ENCODE measurements at regions not wholly inside any gene's neighbourhood (a gene's known extent, or its start where the extent isn't known, plus 50 kb on each side); places are given as distances from the start of the nearest gene placed in this dataset.

DNA sequence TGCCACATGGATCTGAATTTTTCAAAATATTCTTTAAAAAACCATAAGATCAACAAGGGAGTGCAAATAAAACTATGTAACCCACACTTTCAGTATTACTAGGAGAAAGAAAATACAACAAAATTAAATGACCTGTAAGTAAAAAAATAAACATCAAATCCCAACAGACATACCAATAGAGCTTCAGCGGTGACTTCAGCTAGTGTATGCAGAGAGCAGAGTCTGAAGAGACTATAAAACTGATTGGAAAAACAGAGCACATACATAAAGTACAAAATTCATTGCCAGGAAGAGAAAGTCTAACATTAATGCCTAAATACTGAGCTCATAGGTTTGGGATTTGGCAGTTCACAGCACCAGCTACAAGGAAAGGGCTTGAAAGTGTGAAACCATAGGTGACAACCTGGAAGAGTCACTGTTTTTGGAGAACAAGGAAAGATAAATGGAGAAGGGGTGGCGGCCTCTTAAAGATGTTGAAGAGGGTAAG, 291.1 kb downstream of the LMO7 start:
- no peaks in the 10 kb centered on the region for H3K36me3 ChIP-seq (ENCODE audit: control insufficient read depth in 1 of 2, insufficient read depth in 2 of 2, low read length in 2 of 2)
- no peak overlapping the region for H3K27ac ChIP-seq (ENCODE audit: low read length)
- H3K9me3 ChIP-seq (ENCODE audit: control insufficient read depth in 1 of 2, low read length in 2 of 2), result no peaks in the 10 kb centered on the region

DNA sequence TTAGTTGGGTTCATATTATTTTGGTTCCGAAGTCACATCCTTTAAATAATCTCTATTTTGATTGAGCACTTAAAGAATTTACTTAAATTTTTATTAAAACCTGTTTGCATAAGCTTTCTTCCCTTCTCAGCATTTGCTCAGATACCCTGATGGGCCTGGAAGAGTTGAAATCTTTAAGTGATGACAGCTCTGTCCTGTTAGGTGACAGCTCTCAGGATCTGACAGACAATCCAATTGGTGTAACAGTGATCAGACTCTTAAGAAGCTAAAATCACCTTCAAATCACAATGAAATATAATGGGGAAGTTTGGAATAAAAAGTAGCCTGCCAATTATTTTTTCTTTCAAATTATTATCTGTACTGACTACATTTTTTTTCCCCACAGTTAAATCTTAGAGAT, 284.4 kb downstream of the LMO7 start:
- H3K4me3 ChIP-seq (ENCODE audit: low read depth in 1 of 2, low read length in 2 of 2), result no peak overlapping the region
- no peaks in the 10 kb centered on the region for H3K9me3 ChIP-seq (ENCODE audit: control insufficient read depth in 1 of 2, low read length in 2 of 2)
- H3K27ac ChIP-seq (ENCODE audit: low read length), result no peak overlapping the region
- H3K4me1 ChIP-seq (ENCODE audit: control insufficient read depth in 1 of 2, insufficient read depth in 2 of 2, low read length in 2 of 2), result no peaks in the 10 kb centered on the region
- no peaks in the 10 kb centered on the region for H3K27me3 ChIP-seq (ENCODE audit: low read depth, low read length)
- H3K36me3 ChIP-seq (ENCODE audit: control insufficient read depth in 1 of 2, insufficient read depth in 2 of 2, low read length in 2 of 2), result no peaks in the 10 kb centered on the region

More for the DNA sequence above, 291.1 kb downstream of the LMO7 start:
- no peaks in the 10 kb centered on the region for H3K4me1 ChIP-seq (ENCODE audit: control insufficient read depth in 1 of 2, insufficient read depth in 2 of 2, low read length in 2 of 2)
- H3K4me3 ChIP-seq (ENCODE audit: low read depth in 1 of 2, low read length in 2 of 2), result no peak overlapping the region
- H3K27me3 ChIP-seq (ENCODE audit: low read depth, low read length), result no peaks in the 10 kb centered on the region

DNA sequence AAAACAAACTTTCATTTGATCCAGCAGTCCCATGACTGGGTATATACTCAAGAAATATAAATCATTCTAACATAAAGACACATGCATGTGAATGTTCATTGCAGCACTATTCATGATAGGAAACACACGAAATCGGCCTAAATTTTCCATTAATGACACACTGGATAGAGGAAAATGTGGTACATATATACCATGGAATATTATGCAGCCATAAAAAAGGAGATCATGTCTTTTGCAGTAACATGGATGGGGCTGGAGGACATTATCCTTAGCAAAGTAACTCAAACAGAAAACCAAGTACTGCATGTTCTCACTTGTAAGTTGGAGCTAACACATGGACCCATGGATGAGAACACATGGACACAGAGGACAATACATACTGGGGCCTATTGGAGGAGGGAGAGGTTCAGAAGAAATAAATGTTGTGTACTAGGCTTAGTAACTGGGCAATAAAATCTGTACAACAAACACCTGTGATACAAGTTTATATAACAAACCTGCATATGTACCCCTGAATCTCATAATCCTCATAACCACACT, 283.6 kb downstream of the LMO7 start:
- no peaks in the 10 kb centered on the region for H3K4me1 ChIP-seq (ENCODE audit: control insufficient read depth in 1 of 2, insufficient read depth in 2 of 2, low read length in 2 of 2)
- H3K36me3 ChIP-seq (ENCODE audit: control insufficient read depth in 1 of 2, insufficient read depth in 2 of 2, low read length in 2 of 2), result no peaks in the 10 kb centered on the region
- no peaks in the 10 kb centered on the region for H3K27me3 ChIP-seq (ENCODE audit: low read depth, low read length)
- no peak overlapping the region for H3K4me3 ChIP-seq (ENCODE audit: low read depth in 1 of 2, low read length in 2 of 2)
- no peaks in the 10 kb centered on the region for H3K9me3 ChIP-seq (ENCODE audit: control insufficient read depth in 1 of 2, low read length in 2 of 2)
- no peak overlapping the region for H3K27ac ChIP-seq (ENCODE audit: low read length)

DNA sequence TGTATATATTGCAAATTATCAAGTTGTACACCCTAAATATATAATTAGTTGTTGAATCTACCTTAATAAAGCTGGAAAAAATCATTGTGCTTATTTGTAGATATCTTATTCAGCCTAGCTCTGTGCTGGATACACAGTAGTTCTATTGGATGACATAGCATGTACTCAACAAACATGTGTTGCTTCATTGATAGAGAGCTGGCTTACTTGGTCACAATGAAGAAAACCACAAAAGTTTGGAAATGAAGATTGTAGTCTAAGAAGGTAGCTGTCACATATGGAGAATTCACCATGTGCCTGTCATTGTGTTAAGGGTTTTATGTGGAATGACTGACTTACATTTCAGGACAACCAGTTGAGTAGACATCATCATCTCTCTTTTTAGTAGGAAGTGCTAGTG, 278.9 kb downstream of the LMO7 start:
- H3K9me3 ChIP-seq (ENCODE audit: control insufficient read depth in 1 of 2, low read length in 2 of 2), result no peaks in the 10 kb centered on the region
- no peaks in the 10 kb centered on the region for H3K4me1 ChIP-seq (ENCODE audit: control insufficient read depth in 1 of 2, insufficient read depth in 2 of 2, low read length in 2 of 2)
- no peak overlapping the region for H3K27ac ChIP-seq (ENCODE audit: low read length)

DNA sequence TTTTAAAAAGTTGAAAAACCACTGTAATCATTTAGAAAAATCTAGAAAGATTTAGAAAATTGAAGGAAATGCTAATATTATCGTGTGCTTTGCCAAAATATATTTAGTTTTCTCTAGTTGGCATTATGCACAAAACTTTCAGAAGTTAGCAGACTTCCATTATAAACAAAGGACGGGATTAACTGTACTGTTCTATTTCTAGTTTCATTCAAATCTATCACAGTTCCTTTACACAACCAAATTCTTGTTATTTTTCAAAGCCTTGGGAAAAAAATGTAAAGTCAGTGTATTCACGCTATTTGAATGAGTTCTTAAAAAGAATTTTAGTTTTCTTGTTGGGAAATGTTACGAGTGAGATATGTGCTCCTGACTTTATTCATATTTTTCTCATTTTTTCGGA, 277.8 kb downstream of the LMO7 start:
- H3K4me1 ChIP-seq (ENCODE audit: control insufficient read depth in 1 of 2, insufficient read depth in 2 of 2, low read length in 2 of 2), result no peaks in the 10 kb centered on the region
- no peak overlapping the region for H3K4me3 ChIP-seq (ENCODE audit: low read depth in 1 of 2, low read length in 2 of 2)
- no peaks in the 10 kb centered on the region for H3K27me3 ChIP-seq (ENCODE audit: low read depth, low read length)
- no peak overlapping the region for H3K27ac ChIP-seq (ENCODE audit: low read length)
- no peaks in the 10 kb centered on the region for H3K36me3 ChIP-seq (ENCODE audit: control insufficient read depth in 1 of 2, insufficient read depth in 2 of 2, low read length in 2 of 2)
- H3K9me3 ChIP-seq (ENCODE audit: control insufficient read depth in 1 of 2, low read length in 2 of 2), result no peaks in the 10 kb centered on the region

More for the DNA sequence above, 278.9 kb downstream of the LMO7 start:
- Histone ChIP-seq H3K36me3 (ENCODE audit: control insufficient read depth in 1 of 2, insufficient read depth in 2 of 2, low read length in 2 of 2) (no peaks in the 10 kb centered on the region), H3K4me3 (ENCODE audit: low read depth in 1 of 2, low read length in 2 of 2) (no peak overlapping the region), H3K27me3 (ENCODE audit: low read depth, low read length) (no peaks in the 10 kb centered on the region)

DNA sequence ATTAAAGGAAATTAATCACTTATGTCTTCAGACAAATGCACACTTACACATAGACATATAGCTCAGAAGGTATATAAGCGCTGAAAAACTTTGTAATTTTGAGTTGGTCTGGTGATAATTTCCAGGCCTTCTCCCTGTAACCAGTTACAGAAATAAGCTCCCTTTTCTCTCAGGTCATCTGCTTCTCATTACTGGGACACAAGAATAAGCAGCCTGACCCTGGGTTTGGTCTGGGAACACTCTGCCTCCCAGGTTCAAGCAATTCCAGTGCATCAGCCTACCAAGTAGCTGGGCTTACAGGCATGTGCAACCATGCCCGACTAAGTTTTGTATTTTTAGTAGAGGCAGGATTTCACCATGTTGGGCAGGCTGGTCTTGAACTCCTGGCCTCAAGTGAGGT, 274.5 kb downstream of the LMO7 start:
- Histone ChIP-seq H3K27me3 (ENCODE audit: low read depth, low read length) (no peaks in the 10 kb centered on the region), H3K9me3 (ENCODE audit: control insufficient read depth in 1 of 2, low read length in 2 of 2) (no peaks in the 10 kb centered on the region), H3K27ac (ENCODE audit: low read length) (no peak overlapping the region), H3K4me1 (ENCODE audit: control insufficient read depth in 1 of 2, insufficient read depth in 2 of 2, low read length in 2 of 2) (no peaks in the 10 kb centered on the region), H3K4me3 (ENCODE audit: low read depth in 1 of 2, low read length in 2 of 2) (no peak overlapping the region), H3K36me3 (ENCODE audit: control insufficient read depth in 1 of 2, insufficient read depth in 2 of 2, low read length in 2 of 2) (no peaks in the 10 kb centered on the region)

Data from muscle layer of duodenum (tissue), 2 donors.